PC-9 (cell line): ENCODE measurements at regions not wholly inside any gene's neighbourhood (a gene's known extent, or its start where the extent isn't known, plus 50 kb on each side); places are given as distances from the start of the nearest gene placed in this dataset.

ENCODE experiments used
- CTCF ChIP-seq: fragments of 200-600 bp; sonication (generic); conservative IDR thresholded peaks from 2 replicates; pipeline ENCODE4 v1.6.1; 2017; ENCODE audit warnings: mixed run types, antibody characterized with exemption, mild to moderate bottlenecking, moderate library complexity
- EZH2 ChIP-seq: fragments of 200-600 bp; sonication (generic); IDR thresholded peaks from 2 replicates; pipeline ENCODE4 v1.8.0; 2017; ENCODE audit warnings: antibody characterized with exemption, low read depth

GRCh38 chr7:89500084-89500483 is 654.2 kb upstream of the STEAP1 start:
- no peak for TF ChIP-seq CTCF
- TF ChIP-seq EZH2: no peak
